ENCODE measurements at regions not wholly inside any gene's neighbourhood (a gene's known extent, or its start where the extent isn't known, plus 50 kb on each side); places are given as distances from the start of the nearest gene placed in this dataset.

DNA sequence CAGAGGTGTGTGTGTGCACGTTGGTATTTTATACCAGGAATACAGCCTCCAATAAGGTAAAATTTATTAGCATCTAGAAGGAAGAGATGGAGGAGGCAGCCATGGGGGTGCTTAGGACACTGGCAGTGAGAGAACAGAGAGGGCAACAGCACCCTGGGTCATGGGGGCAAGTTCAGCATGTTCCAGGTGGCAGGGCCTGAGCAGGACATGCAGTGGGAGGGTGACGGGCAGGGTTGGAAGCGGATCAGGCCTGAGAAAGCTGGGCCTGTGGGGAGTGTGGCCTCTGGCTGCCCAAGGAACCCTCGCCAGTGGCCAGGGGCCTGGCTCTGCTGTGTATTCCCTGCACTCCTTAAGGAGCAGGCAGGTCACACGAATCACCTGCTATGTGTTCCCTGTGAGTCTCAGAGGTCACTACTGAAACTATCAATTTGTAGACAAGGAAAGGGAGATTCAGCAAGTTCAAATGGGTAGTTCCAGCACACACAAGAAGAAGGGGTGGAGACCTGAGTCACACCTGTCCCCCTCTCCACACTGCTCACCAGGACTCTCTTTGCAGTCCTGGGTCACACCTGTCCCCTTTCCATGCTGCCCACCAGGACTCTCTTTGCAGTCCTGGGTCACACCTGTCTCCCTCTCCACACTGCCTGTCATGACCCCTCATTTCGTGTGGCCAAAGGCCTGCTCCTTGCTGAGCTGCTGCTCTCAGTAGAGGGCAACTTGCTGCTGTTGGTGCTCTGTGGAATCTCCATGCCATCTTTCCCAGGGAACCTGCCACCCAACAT lies 463.9 kb upstream of the HS6ST1 start:
- TF ChIP-seq, protein P1, sequence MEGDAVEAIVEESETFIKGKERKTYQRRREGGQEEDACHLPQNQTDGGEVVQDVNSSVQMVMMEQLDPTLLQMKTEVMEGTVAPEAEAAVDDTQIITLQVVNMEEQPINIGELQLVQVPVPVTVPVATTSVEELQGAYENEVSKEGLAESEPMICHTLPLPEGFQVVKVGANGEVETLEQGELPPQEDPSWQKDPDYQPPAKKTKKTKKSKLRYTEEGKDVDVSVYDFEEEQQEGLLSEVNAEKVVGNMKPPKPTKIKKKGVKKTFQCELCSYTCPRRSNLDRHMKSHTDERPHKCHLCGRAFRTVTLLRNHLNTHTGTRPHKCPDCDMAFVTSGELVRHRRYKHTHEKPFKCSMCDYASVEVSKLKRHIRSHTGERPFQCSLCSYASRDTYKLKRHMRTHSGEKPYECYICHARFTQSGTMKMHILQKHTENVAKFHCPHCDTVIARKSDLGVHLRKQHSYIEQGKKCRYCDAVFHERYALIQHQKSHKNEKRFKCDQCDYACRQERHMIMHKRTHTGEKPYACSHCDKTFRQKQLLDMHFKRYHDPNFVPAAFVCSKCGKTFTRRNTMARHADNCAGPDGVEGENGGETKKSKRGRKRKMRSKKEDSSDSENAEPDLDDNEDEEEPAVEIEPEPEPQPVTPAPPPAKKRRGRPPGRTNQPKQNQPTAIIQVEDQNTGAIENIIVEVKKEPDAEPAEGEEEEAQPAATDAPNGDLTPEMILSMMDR (conservative IDR thresholded peaks at IDR 0.05) = no peak
- H3K27ac ChIP-seq = no peak overlapping the region

DNA sequence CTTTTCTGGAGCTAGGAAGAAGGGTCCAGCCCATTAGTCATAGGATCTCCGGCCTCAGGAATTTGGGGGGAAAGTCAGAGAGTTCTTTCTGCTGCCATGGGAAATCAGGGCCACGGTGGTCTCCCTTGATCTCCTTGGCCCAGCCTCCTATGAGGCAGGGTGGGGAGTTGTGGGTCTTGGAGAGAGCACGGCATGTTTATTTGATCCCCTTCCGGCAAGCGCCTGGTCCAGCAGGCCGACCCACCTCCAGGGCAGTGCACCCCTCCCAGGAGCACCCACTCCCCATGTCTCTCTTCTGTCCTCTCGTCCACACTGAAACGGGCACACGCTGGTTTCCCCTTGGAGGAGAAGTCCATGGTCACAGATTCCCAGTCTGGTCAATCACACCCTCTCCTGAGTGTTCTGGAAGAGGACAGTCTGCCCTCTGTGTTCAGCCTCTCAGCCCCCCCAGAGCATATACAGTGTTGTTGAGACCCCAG lies 464.6 kb upstream of the HS6ST1 start:
- TF ChIP-seq, protein P1 (conservative IDR thresholded peaks at IDR 0.05) = no peak
- no peak overlapping the region for H3K27ac ChIP-seq

DNA sequence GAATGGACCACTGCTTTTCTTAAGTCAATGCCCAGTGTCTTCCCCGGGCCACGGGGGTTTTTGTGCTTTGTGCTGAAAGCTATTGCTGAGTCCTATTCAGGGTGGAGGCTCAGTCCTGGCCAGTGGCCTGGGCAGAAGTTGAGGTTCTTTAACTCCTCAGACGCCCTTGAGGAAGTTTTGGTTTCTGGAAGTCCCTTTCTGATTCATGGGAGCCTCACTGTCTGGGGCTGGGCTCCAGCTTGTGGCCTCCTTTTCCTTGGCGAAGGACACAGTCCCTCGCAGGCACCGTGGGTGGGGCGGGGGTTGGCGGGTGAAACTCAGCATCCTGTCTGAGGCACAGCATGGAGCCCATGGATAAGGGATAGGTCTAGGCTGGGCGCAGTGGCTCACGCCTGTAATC lies 465.2 kb upstream of the HS6ST1 start:
- H3K27ac ChIP-seq = no peak overlapping the region
- TF ChIP-seq, protein P1 (conservative IDR thresholded peaks at IDR 0.05) = no peak

DNA sequence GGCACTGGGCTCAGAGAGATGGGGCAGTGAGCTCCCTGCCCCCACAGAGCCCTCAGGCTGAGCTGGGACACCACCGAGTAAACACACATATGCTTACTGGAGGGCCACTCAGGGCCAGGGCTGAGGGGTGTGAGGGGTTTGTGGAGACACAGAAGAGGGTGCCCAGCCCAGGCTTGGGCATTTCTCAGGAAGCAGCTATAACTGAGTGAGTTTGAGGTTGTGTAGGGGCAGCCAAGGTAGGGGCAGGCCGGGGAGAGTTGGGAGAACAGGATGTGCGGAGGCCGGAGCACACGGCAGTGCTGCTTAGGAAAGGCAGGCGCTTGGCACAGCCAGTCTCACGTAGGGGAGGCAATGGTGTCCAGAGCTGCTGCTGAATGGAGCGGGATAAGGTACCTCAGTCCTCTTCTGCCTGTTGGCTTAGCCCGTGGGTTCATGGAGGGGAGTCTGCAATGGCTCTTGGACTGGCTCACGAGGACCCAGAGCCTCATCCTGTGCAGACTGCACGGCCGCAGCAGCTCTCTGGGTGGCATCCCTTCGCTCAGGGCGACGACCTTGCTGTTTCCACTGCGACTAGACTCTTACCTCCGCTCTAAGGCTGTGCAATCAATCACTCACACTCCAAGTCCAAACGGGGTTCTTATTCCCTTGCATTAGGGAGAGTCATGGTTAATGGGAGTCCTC lies 466.1 kb upstream of the HS6ST1 start:
- TF ChIP-seq, protein P1 (conservative IDR thresholded peaks at IDR 0.05) = no peak
- no peak overlapping the region for H3K27ac ChIP-seq

DNA sequence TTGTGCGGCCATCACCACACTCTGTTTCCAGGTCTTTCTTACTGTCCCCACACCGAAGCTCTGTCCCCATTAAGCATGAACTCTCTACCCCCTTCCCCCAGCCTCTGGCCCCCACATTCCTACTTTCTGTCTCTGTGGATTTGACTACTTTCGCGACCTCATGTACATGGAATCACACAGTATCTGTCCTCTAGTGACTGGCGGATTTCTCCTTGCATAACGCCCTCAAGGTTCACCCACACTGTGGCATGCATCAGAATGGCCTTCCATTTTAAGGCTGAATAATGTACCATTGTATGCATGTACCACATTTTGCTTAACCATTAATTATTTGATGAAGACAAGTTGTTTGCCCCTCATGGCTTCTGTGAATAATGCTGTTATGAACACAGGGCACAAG lies 467.6 kb upstream of the HS6ST1 start:
- TF ChIP-seq, protein P1 (conservative IDR thresholded peaks at IDR 0.05) = no peak
- H3K27ac ChIP-seq = no peak overlapping the region

DNA sequence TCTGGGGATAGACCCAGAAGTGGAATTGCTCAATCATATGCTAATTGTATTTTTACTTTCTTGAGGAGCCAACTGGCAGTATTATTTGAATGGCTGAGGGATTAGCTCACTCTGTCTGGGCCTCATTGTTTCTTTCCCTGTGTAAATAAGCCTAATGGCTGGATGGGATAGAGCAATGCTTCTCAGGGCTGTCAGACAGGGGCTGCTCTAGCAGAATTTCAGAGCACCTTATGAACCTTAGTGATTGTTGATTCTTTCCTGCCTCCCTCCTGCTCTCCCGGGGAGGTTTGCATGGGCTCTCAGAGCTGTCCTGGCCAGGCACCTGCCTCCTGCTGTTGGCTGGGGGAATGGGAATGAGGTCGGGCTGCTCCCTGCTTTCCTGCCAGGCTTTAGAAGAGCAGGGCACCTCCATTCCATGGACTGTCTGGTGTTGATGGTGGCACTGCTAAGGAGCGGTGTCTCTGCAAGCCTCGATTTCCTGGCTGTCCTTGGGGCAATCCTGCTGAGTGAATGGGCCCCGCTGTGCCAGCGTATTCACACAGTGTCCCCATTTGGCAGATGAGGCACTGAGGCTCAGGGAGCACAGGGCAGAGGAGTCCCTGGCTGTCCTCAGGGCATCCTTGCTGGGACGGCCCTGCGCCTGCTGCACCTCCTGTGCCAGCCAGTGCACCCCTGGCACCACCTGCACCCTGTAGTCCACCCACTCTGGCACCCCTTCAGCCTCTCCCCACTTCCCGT lies 468.2 kb upstream of the HS6ST1 start:
- TF ChIP-seq, protein P1 (conservative IDR thresholded peaks at IDR 0.05) = no peak

DNA sequence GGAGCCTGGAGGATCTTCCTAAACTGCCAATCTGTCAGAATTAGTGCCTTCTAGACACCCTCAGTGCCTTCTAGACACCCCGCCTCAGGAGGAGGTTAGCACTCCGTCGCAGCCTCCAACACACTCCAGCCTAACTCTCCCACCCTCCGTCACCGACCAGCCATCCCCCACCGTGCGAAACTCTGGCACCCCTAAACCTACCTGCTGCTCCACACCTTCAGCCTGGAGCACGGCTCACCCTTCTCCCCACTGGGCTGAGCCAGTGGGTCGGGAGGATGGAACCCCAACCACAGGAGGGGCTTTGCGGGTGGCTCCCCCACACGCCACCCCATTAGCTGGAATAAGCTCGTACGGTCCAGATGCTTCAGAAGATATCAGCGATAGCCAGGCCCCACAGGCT lies 468.9 kb upstream of the HS6ST1 start:
- TF ChIP-seq, protein P1 (conservative IDR thresholded peaks at IDR 0.05) = no peak
- no peak overlapping the region for H3K27ac ChIP-seq

More for the DNA sequence above, 468.2 kb upstream of the HS6ST1 start:
- no peak overlapping the region for H3K27ac ChIP-seq

All from VCaP (cell line).